ENCODE measurements at regions not wholly inside any gene's neighbourhood (a gene's known extent, or its start where the extent isn't known, plus 50 kb on each side); places are given as distances from the start of the nearest gene placed in this dataset.
A peak's percentile ranks its signal among the peaks of the same experiment; 100 is the strongest.
"Not testable (repeated sequence)": the region's sequence is repeated elsewhere in the genome, so short reads cannot be mapped to it uniquely, and the experiment has no call there.

DNA sequence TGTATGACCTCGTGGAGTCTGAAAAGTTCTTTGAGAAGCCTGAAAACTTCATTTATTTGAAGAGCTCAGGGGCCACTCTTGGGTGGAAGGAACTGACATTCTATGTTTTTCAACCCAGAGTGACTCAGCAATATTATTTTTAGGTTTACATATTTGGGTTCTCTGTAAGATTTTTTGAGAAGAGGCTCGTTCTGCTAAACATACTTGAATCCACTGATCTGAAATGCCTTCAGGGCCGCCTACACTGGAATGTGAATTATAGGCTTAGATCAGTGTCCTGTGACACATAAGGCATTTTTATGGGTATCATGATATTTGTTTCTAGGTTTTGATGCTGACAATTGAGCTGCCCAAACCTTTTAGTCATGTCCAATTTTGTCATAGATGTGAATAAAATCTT, 86.2 kb downstream of the PSAT1 start:
- DNase-seq (ENCODE audit: extremely low read depth in 1 of 11, low read depth in 9 of 11, low spot score in 4 of 11), result no peak

- no peak for DNase-seq (ENCODE audit: extremely low read depth in 1 of 11, low read depth in 9 of 11, low spot score in 4 of 11)
These were observed 89.4 kb downstream of the PSAT1 start for GRCh38 chr9:78386348-78386747.

DNA sequence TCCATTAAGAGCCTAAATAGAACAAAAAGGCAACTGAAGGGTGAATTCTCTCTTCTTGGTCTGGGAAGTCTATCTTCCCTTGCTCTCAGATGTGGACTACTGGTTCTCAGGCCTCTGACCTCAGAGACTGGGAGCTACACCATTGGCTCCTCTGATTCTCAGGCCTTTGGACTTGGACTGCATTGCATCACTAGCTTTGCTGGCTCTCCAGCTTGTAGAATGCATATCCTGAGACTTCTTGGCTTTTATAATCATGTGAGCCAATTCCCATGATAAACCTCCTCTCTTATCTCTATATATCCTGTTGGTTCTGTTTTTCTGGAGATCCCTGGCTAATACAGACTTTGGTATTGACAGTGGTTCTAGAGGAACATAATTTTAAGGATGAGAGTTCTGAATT, 89.8 kb downstream of the PSAT1 start:
- no peak for DNase-seq (ENCODE audit: extremely low read depth in 1 of 11, low read depth in 9 of 11, low spot score in 4 of 11)

GRCh38 chr9:78393340-78393739, 96.4 kb downstream of the PSAT1 start:
- DNase-seq (ENCODE audit: extremely low read depth in 1 of 11, low read depth in 9 of 11, low spot score in 4 of 11), result no peak

GRCh38 chr9:78393932-78394331, 97.0 kb downstream of the PSAT1 start:
- no peak for DNase-seq (ENCODE audit: extremely low read depth in 1 of 11, low read depth in 9 of 11, low spot score in 4 of 11)

DNA sequence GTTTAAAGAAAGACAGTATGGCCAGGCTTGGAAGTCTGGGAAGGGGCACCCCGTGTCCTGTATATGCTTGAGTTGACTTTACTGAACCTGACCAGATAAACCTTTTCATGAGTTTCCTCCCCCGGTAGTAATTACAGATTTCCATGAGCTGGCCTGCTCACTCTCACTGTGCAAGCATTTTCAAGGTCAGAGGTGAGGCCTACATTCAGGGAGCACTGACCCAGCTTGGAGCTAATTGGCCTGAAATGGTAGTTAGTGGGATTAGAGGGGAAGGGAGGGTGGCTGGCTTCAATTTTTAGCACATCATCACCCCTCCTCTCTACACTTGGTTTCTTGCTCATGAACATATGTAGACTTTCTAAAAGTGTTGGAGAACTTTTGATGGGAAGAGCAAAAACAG, 99.2 kb downstream of the PSAT1 start:
- DNase-seq (ENCODE audit: extremely low read depth in 1 of 11, low read depth in 9 of 11, low spot score in 4 of 11), result no peak

DNA sequence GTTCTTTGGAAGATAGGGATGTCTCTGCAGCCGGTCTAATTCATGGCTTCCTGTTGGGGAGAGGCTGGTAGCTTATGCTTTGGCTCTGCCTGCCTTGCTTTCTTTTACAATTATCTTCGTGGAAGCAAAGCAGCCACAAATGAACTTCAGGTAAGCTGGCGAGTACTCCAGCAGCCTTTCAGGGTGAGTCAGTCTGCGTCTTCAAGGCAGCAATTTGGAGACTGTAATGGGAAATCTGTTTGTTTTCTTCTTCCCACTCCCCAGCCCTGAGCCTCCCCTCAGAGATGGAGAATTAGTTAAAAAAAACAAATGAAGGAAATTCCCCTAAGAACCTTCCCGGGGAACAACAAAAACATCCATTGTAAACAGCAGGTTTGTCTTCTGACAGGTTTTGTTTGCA, 100.1 kb downstream of the PSAT1 start:
- no peak for DNase-seq (ENCODE audit: extremely low read depth in 1 of 11, low read depth in 9 of 11, low spot score in 4 of 11)

DNA sequence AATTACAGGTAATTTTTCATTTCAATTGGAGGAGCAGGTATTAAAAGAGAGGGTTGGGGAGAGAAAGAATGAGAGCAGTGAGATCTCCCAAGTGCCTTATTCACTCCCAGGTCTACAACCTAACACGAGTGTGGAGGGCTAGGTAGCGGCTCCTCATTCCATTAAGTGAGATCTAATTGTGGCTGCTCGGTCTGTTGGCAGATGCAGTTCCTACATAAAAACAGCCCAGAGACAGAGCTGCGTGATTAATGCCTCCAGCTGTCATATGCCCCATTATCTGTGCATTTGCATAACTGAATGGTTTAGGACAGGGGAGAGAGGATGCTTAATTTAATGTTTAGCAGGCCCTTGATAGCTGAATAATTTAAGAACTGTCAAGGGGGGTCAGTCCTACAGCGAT, 100.5 kb downstream of the PSAT1 start:
- peak in 5 of 11 donors; percentile 1 to 12 (median 8) for DNase-seq (ENCODE audit: extremely low read depth in 1 of 11, low read depth in 9 of 11, low spot score in 4 of 11)

DNA sequence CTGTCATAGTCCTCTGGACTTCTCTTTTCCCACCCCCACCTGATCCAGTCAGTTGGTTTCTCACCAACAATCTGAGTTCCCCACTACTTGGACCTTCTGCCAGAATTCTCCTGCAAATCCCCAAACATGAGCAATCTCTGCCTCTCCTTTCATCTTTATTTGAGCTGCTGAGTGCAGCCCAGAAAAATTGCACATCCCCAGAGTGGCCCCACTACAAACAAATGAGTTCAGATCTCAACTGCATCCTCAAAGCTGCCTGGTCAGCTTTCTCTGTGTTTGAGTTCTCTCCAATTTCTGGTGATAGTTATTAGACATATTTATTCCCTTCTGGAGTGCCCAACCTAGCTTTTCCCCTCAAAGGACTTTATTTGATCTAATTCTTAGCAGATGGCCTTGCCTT, 102.2 kb downstream of the PSAT1 start:
- no peak for DNase-seq (ENCODE audit: extremely low read depth in 1 of 11, low read depth in 9 of 11, low spot score in 4 of 11)

GRCh38 chr9:78400496-78400895, 103.6 kb downstream of the PSAT1 start:
- DNase-seq (ENCODE audit: extremely low read depth in 1 of 11, low read depth in 9 of 11, low spot score in 4 of 11), result no peak

- DNase-seq (ENCODE audit: extremely low read depth in 1 of 11, low read depth in 9 of 11, low spot score in 4 of 11), result no peak
These were observed 108.5 kb downstream of the PSAT1 start for GRCh38 chr9:78405461-78405860.

DNA sequence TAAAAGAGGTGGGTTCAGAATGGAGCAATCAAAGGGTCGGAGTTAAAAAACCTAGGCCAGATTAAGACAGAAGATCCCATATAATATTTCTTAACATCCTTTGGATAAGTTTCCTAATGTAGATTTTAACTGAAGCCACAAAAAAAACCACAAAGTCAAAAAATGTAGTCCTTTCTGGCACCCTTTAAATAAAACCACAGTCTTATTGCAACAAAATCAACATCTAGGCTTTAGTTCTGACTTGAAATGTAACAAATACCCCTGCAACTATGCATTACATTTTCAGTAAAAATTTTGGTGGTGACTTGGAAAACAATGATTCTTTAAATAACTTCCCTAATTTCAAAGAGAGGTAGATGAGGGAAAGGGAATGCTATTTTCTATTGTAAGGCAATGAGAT, 109.2 kb downstream of the PSAT1 start:
- no peak for DNase-seq (ENCODE audit: extremely low read depth in 1 of 11, low read depth in 9 of 11, low spot score in 4 of 11)

GRCh38 chr9:78406933-78407332, 110.0 kb downstream of the PSAT1 start:
- no peak for DNase-seq (ENCODE audit: extremely low read depth in 1 of 11, low read depth in 9 of 11, low spot score in 4 of 11)

GRCh38 chr9:78407636-78408312, 110.8 kb downstream of the PSAT1 start:
- DNase-seq (ENCODE audit: extremely low read depth in 1 of 11, low read depth in 9 of 11, low spot score in 4 of 11), result peak in 1 of 11 donors; percentile 4

DNA sequence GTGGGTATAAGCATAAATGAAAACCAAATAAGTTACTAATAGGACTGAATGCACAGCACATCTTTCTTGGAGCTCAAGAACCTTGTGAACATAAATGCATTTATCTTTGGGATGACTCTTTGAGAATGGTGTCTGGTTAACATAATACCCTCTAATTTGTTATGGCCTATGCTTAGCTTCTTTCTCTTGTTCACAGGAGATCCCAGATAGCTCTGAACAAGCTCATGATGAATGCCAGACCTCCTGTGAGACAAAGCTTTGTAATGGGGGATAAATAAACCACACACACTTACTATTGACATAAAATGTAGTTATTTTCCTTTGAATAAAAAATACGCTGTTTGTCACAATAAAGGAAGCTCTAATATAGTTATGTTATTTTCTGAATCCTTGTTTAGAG, 111.5 kb downstream of the PSAT1 start:
- DNase-seq (ENCODE audit: extremely low read depth in 1 of 11, low read depth in 9 of 11, low spot score in 4 of 11), result no peak

- DNase-seq (ENCODE audit: extremely low read depth in 1 of 11, low read depth in 9 of 11, low spot score in 4 of 11), result not testable (repeated sequence)
These were observed 113.1 kb downstream of the PSAT1 start for GRCh38 chr9:78409928-78410510.

DNA sequence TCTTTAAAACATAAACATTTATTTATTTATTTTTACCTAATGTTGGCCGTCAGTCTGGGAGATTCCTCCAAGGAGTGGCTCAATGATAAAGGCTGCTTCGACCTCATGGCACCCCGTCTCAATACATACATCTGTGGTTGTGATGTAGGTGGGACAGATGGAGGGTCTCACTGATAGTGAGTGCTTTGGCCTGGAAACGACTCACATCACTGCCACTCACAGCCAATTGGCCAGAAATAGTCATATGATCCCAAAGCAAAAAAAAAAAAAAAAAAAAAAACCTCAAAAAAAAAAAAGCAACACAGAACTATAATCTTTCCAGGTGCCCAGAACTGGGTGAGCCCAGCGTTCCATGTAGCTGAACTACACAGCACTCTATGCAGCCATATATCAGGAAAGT, 125.4 kb downstream of the PSAT1 start:
- no peak for DNase-seq (ENCODE audit: extremely low read depth in 1 of 11, low read depth in 9 of 11, low spot score in 4 of 11)

- DNase-seq (ENCODE audit: extremely low read depth in 1 of 11, low read depth in 9 of 11, low spot score in 4 of 11), result no peak
These were observed 127.4 kb downstream of the PSAT1 start for GRCh38 chr9:78424299-78424698.

GRCh38 chr9:78428640-78429039, 131.7 kb downstream of the PSAT1 start:
- DNase-seq (ENCODE audit: extremely low read depth in 1 of 11, low read depth in 9 of 11, low spot score in 4 of 11), result no peak

DNA sequence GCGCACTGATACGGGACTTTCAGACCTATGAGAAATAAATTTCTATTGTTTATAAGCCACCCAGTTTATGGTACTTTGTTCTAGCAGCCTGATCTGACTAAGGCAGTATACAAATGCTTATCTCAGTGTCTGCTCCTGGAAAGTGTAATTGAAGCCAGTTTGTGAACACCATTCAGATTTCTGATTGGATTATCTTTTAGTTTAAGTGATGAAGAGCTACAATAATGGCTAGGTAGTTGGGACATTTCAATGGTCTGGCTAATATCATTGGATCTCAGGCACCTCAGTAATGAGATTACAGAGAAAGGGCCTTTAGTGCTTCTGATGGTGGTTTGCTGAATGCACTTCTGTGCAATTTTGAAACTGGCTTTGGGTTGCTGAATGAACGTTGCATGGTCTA, 133.5 kb downstream of the PSAT1 start:
- no peak for DNase-seq (ENCODE audit: extremely low read depth in 1 of 11, low read depth in 9 of 11, low spot score in 4 of 11)

DNA sequence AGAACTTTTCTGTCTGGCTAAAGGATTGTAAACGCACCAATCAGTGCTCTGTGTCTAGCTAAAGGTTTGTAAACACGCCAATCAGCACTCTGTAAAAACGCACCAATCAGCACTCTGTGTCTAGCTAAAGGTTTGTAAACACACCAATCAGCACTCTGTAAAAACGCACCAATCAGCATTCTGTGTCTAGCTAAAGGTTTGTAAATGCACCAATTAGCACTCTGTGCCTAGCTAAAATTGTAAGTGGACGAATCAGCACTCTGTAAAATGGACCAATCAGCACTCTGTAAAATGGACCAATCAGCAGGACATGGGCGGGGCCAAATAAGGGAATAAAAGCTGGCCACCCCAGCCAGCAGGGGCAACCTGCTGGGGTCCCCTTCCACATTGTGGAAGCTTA, 134.1 kb downstream of the PSAT1 start:
- DNase-seq (ENCODE audit: extremely low read depth in 1 of 11, low read depth in 9 of 11, low spot score in 4 of 11), result not testable (repeated sequence)
